BLaER1 treated with 17β-estradiol and CSF1 and Interleukin-3, amounts not matched to agents 10 nM and 100 nM (cell line): ENCODE measurements at regions not wholly inside any gene's neighbourhood (a gene's known extent, or its start where the extent isn't known, plus 50 kb on each side); places are given as distances from the start of the nearest gene placed in this dataset.

Source experiments
- H3K27ac ChIP-seq, 11 experiments: shearing (Covaris generic); formaldehyde crosslinking; 2 replicates each; pipeline ENCODE4 v1.8.1; 2022
- H3K27me3 ChIP-seq, 11 experiments: shearing (Covaris generic); formaldehyde crosslinking; 2 replicates each; pipeline ENCODE4 v1.8.1; 2022
- H3K36me3 ChIP-seq, 11 experiments: shearing (Covaris generic); formaldehyde crosslinking; 2 replicates each; pipeline ENCODE4 v1.8.1; 2022
- H3K4me1 ChIP-seq, 10 experiments: shearing (Covaris generic); formaldehyde crosslinking; 2 replicates each; pipeline ENCODE4 v1.8.1; 2022
- H3K4me2 ChIP-seq, 11 experiments: shearing (Covaris generic); formaldehyde crosslinking; 2 replicates each; pipeline ENCODE4 v1.8.1; 2022
- H3K4me3 ChIP-seq, 10 experiments: shearing (Covaris generic); formaldehyde crosslinking; 2 replicates each; pipeline ENCODE4 v1.8.1; 2022
- H3K9ac ChIP-seq, 11 experiments: shearing (Covaris generic); formaldehyde crosslinking; 2 replicates each; pipeline ENCODE4 v1.8.1; 2022
- H3K9me3 ChIP-seq, 11 experiments: shearing (Covaris generic); formaldehyde crosslinking; replicated peaks in 1 of 11; 2 replicates each; pipeline ENCODE4 v1.8.1; 2022
- H4K20me1 ChIP-seq, 11 experiments: shearing (Covaris generic); formaldehyde crosslinking; 2 replicates each; pipeline ENCODE4 v1.8.1; 2022
- Cebpa-rat ChIP-seq, 11 experiments: shearing (Covaris generic); IDR thresholded peaks; 2 replicates each; pipeline ENCODE4 v1.8.1; 2022

DNA sequence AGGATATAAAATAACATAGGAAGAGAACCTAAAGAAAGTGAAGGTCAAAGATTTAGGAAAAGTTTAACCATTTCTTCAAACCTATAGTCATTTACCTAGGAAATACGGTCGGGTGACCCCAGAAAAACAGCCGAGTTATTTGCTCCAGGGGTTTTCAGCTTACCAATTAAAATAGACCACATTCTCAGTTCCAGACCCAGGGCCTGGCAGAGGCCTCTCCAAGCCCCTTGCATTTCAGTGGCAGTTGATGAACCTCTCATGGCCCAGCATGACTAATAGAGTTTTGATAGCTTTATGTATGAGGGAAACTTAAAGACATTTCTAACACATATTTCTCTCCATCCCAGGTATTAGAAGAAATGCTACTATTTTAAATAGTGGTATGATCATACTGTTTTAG, 113.5 kb downstream of the OGFRL1 start:
- Histone ChIP-seq H3K27me3 (no peaks in the 10 kb centered on the region), H3K9ac (no peak overlapping the region), H3K4me1 (peaks cover 0 to 19% (median 7%) of the 10 kb centered on the region in 10 experiments; a peak in 9 of 20 replicates), H3K4me3 (no peak overlapping the region), H3K4me2 (peak overlapping the region in 6 of 11 experiments; percentile 23 to 53 (median 44); a peak in 10 of 22 replicates), H3K36me3 (no peaks in the 10 kb centered on the region), H3K9me3 (peaks cover 0 to 22% (median 7%) of the 10 kb centered on the region in 11 experiments; a peak in 10 of 22 replicates), H3K27ac (0 out of 22 replicates have a peak overlapping the region, but pooled peaks of 1 of the 11 experiments have one; percentile 6), H4K20me1 (no peaks in the 10 kb centered on the region)
- no peak for TF ChIP-seq Cebpa-rat (IDR thresholded peaks at IDR 0.05)

- H3K9ac ChIP-seq: no peak overlapping the region
- H3K4me1 ChIP-seq: peaks cover 0 to 24% (median 11%) of the 10 kb centered on the region in 10 experiments; a peak in 12 of 20 replicates
- H4K20me1 ChIP-seq: no peaks in the 10 kb centered on the region
- no peak for TF ChIP-seq Cebpa-rat (IDR thresholded peaks at IDR 0.05)
- H3K27me3 ChIP-seq: no peaks in the 10 kb centered on the region
- peaks cover 0 to 27% (median 7%) of the 10 kb centered on the region in 11 experiments; a peak in 11 of 22 replicates for H3K9me3 ChIP-seq
- H3K4me2 ChIP-seq: no peak overlapping the region
- no peaks in the 10 kb centered on the region for H3K36me3 ChIP-seq
- no peak overlapping the region for H3K27ac ChIP-seq
- H3K4me3 ChIP-seq: no peak overlapping the region
Measured at GRCh38 chr6:71403422-71404134, 115.0 kb downstream of the OGFRL1 start.

DNA sequence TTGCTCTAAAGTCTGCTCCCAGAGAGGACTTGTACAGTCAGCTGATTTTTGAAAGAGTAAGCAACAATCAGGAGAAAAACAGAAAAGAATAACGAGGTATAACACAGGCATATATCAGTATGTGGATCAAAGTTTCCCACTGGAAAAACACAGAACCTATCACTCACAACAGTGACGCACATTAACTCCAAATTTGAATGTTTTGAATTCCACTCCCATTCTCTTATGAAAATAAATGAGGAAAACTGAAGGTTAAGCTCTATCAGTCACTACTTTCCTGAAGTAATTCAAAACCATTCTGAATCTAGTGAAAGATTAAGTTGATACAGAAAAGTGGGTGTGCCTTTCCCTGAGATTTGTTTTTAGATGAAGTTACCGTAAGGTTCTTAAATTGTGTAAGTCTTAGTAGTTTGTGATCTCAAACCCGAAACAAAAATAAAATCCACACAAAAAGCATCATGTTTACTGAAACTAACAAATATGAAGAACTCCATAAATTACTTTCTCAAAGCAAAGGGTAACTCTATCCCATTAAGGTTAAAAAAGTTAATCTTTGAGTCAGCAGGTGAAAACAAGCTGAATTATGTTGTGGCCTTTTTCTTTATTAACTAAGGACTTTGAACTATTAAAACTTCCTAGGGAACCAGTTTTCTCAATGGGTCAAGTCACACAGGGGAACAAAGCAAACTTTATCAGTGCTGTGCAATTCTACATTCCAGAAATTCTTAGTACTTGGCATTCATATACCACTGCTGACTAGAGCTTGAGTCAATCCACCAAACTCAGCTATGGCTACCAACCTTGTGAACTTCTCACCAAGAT, 115.7 kb downstream of the OGFRL1 start:
- Histone ChIP-seq H3K27me3 (no peaks in the 10 kb centered on the region), H3K9me3 (peaks cover 0 to 29% (median 11%) of the 10 kb centered on the region in 11 experiments; a peak in 12 of 22 replicates), H3K27ac (no peak overlapping the region), H3K4me1 (peaks cover under 1 to 32% (median 18%) of the 10 kb centered on the region in 10 experiments), H3K36me3 (no peaks in the 10 kb centered on the region), H3K4me2 (no peak overlapping the region), H3K9ac (no peak overlapping the region), H4K20me1 (no peaks in the 10 kb centered on the region), H3K4me3 (no peak overlapping the region)
- TF ChIP-seq Cebpa-rat (IDR thresholded peaks at IDR 0.05): no peak

GRCh38 chr6:71404967-71405278, 116.3 kb downstream of the OGFRL1 start:
- no peak overlapping the region for H3K27ac ChIP-seq
- no peak overlapping the region for H3K4me3 ChIP-seq
- H3K36me3 ChIP-seq: no peaks in the 10 kb centered on the region
- H3K9ac ChIP-seq: no peak overlapping the region
- TF ChIP-seq Cebpa-rat (IDR thresholded peaks at IDR 0.05): no peak
- H3K9me3 ChIP-seq: peaks cover 0 to 34% (median 15%) of the 10 kb centered on the region in 11 experiments; a peak in 16 of 22 replicates
- H3K4me2 ChIP-seq: no peak overlapping the region
- peaks cover 6 to 37% (median 24%) of the 10 kb centered on the region in 10 experiments for H3K4me1 ChIP-seq
- H3K27me3 ChIP-seq: no peaks in the 10 kb centered on the region
- no peaks in the 10 kb centered on the region for H4K20me1 ChIP-seq

DNA sequence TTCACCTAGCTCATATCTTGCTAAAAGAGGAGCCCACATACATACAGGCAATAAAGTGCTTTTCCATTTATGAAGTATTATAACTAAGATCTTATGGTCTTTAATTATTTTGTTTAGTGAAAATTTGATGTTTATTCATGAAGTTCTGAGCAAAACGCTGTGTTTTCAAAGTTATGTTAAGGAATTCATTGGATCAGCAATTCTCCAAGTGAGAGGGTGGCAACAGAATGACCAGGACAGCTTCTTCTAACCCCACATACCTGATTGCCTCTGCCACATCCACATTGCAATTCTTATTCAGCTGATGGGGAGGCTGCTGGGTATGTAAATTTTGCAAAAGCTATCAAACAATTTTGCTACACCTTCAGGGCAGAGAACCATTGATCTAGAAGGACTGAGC, 116.8 kb downstream of the OGFRL1 start:
- Histone ChIP-seq H3K4me3 (no peak overlapping the region), H3K36me3 (no peaks in the 10 kb centered on the region), H3K27ac (no peak overlapping the region), H3K27me3 (no peaks in the 10 kb centered on the region), H3K4me2 (no peak overlapping the region), H3K9me3 (peaks cover 0 to 39% (median 19%) of the 10 kb centered on the region in 11 experiments; a peak in 16 of 22 replicates), H3K4me1 (peaks cover 11 to 39% (median 27%) of the 10 kb centered on the region in 10 experiments), H3K9ac (no peak overlapping the region), H4K20me1 (no peaks in the 10 kb centered on the region)
- TF ChIP-seq Cebpa-rat (IDR thresholded peaks at IDR 0.05): no peak

DNA sequence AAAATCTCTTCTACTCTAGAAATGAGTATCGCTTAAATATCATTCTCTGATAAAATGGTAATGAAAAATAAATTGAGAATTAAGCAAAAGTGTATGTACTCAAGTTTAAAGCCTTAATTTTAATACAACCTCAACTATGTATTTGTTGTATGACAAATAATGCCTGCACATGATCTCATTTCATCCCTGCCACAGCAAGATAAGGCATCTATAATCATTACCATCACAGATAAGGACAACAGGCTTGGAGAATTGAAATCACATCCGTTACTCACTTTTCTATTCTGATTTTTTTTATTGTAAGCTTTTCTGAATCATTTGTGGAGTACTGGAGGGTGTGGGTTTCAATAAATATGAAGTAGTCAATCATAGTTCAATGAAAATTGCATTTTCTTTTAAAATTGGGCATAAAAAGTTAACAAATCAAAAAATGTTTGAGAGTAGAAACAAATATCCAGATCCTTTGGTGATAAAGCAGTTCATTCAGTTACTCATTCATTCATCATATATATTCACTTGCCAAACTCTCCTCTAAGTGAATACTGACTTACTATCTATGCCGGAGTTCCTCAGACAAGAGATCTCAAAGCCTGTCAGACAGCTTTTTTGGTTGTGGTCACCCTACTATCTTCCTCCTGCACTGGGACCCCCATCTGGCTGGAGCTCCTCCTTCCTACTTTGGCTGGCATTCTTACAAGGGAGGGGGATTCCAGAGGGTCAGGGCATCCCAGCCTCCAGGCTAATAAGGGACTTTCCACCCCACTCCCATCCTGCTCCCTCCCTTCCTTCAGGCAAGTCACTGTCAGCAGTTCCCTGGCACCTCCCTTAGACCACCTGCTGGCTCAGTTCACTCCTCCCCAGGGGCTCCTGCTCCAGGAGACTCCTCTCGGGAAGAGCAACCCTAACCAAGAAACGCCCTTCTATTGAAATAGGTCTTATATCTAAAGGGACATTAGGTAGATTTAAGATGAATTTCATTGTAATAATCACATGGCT, 118.6 kb downstream of the OGFRL1 start:
- Histone ChIP-seq H3K4me3 (no peak overlapping the region), H3K36me3 (peaks cover 0 to 2% (median 0%) of the 10 kb centered on the region in 11 experiments; a peak in 1 of 22 replicates), H3K9me3 (peaks cover 0 to 56% (median 34%) of the 10 kb centered on the region in 11 experiments; a peak in 17 of 22 replicates), H3K27ac (no peak overlapping the region), H4K20me1 (no peaks in the 10 kb centered on the region), H3K4me1 (peaks cover 15 to 44% (median 30%) of the 10 kb centered on the region in 10 experiments), H3K9ac (no peak overlapping the region), H3K4me2 (peak overlapping the region in 4 of 11 experiments; percentile 13 to 40 (median 18); a peak in 4 of 22 replicates), H3K27me3 (no peaks in the 10 kb centered on the region)
- no peak for TF ChIP-seq Cebpa-rat (IDR thresholded peaks at IDR 0.05)

- Histone ChIP-seq H3K36me3 (peaks cover 0 to 7% (median 0%) of the 10 kb centered on the region in 11 experiments; a peak in 1 of 22 replicates), H3K27me3 (no peaks in the 10 kb centered on the region), H3K9ac (no peak overlapping the region; a peak in 1 of 22 replicates), H4K20me1 (no peaks in the 10 kb centered on the region), H3K4me3 (peak overlapping the region in 1 of 10 experiments; percentile 33; a peak in 1 of 20 replicates), H3K9me3 (peaks cover 0 to 60% (median 37%) of the 10 kb centered on the region in 11 experiments; a peak in 17 of 22 replicates), H3K4me1 (peaks cover 15 to 42% (median 29%) of the 10 kb centered on the region in 10 experiments), H3K27ac (peak overlapping the region in 6 of 11 experiments; percentile 27 to 71 (median 57); a peak in 12 of 22 replicates), H3K4me2 (peak overlapping the region; percentile 31 to 80 (median 51))
- TF ChIP-seq Cebpa-rat (IDR thresholded peaks at IDR 0.05): no peak
Measured at GRCh38 chr6:71408787-71409723, 120.4 kb downstream of the OGFRL1 start.
